Vagina (tissue), 2 donors: ENCODE measurements at regions not wholly inside any gene's neighbourhood (a gene's known extent, or its start where the extent isn't known, plus 50 kb on each side); places are given as distances from the start of the nearest gene placed in this dataset.

Experiments
- POLR2A ChIP-seq, 2 donors: fragments of 450-650 bp; IDR thresholded peaks; one replicate each; pipeline ENCODE4 v1.6.1; 2017; ENCODE audit warnings: antibody characterized with exemption in 2 of 2, mild to moderate bottlenecking in 2 of 2, moderate library complexity in 2 of 2
- TF ChIP-seq, protein P1 (sequence below), 3 experiments: fragments of 450-650 bp in 2 of 3; fragments of 200-600 bp in 1 of 3; sonication (generic) in 1 of 3; IDR thresholded peaks; one replicate each; pipeline ENCODE4 v1.5.1; 2017 to 2019; ENCODE audit warnings: antibody characterized with exemption in 3 of 3, mild to moderate bottlenecking in 2 of 3, moderate library complexity in 2 of 3

DNA sequence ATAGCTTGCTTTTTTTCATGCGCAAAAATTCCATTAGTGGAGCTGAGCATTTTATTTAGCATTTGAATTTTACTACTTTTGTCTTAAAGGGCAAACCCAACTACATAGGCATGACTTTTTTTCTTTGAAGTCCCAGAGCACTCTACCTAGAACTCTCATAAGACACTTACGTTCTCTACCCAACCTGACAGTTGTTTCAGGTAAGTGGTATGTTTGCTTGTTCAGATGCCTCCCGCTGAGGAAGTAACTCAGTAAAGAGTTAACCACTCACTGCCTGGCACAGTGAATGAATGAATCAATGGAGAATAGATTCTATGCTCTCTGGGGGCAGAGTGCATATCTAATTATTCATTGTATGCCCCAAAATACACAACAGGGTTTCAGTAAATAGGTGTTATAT is 212.3 kb upstream of the PRDM1 start:
- TF ChIP-seq, protein P1, sequence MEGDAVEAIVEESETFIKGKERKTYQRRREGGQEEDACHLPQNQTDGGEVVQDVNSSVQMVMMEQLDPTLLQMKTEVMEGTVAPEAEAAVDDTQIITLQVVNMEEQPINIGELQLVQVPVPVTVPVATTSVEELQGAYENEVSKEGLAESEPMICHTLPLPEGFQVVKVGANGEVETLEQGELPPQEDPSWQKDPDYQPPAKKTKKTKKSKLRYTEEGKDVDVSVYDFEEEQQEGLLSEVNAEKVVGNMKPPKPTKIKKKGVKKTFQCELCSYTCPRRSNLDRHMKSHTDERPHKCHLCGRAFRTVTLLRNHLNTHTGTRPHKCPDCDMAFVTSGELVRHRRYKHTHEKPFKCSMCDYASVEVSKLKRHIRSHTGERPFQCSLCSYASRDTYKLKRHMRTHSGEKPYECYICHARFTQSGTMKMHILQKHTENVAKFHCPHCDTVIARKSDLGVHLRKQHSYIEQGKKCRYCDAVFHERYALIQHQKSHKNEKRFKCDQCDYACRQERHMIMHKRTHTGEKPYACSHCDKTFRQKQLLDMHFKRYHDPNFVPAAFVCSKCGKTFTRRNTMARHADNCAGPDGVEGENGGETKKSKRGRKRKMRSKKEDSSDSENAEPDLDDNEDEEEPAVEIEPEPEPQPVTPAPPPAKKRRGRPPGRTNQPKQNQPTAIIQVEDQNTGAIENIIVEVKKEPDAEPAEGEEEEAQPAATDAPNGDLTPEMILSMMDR (IDR thresholded peaks at IDR 0.05), result no peak
- no peak for TF ChIP-seq POLR2A (IDR thresholded peaks at IDR 0.05)
